Neural cell (in vitro differentiated cells): ENCODE measurements at regions not wholly inside any gene's neighbourhood (a gene's known extent, or its start where the extent isn't known, plus 50 kb on each side); places are given as distances from the start of the nearest gene placed in this dataset.

ENCODE experiments used
- H2AFZ ChIP-seq: fragments of 200-600, 300-800 bp; sonication (generic), shearing (Covaris generic); 2 replicates; pipeline ENCODE4 v1.6.0; 2014; ENCODE audit warnings: low read depth, mild to moderate bottlenecking, antibody characterized with exemption, low read length, moderate library complexity
- H3F3A ChIP-seq: fragments of 200-600 bp; shearing (Covaris generic); 2 replicates; pipeline ENCODE4 v1.6.1; 2016; ENCODE audit warnings: mild to moderate bottlenecking, moderate library complexity, mixed read lengths, antibody characterized with exemption, low read length; ENCODE audit not compliant: insufficient read depth, poor library complexity, severe bottlenecking
- H3K27ac ChIP-seq: fragments of 200-600, 300-800 bp; sonication (generic), shearing (Covaris generic); 2 replicates; pipeline ENCODE4 v1.5.1; 2014; ENCODE audit warnings: mild to moderate bottlenecking, low read length, moderate library complexity
- H3K27me3 ChIP-seq: fragments of 300-800, 200-600 bp; sonication (generic), shearing (Covaris generic); 2 replicates; pipeline ENCODE4 v1.6.0; 2014; ENCODE audit warnings: mild to moderate bottlenecking, low read depth, low read length, moderate library complexity; ENCODE audit not compliant: insufficient read depth
- H3K36me3 ChIP-seq: fragments of 300-800, 200-600 bp; sonication (generic), shearing (Covaris generic); 2 replicates; pipeline ENCODE4 v1.5.1; 2014; ENCODE audit warnings: mild to moderate bottlenecking, antibody characterized with exemption, low read length, moderate library complexity; ENCODE audit not compliant: insufficient read depth
- H3K4me2 ChIP-seq: fragments of 300-800, 200-600 bp; sonication (generic), shearing (Covaris generic); 2 replicates; pipeline ENCODE4 v1.6.0; 2014; ENCODE audit warnings: mild to moderate bottlenecking, low read length
- H3K4me3 ChIP-seq: fragments of 300-800, 200-600 bp; sonication (generic), shearing (Covaris generic); 2 replicates; pipeline ENCODE4 v1.5.1; 2014; ENCODE audit warnings: mild to moderate bottlenecking, low read length, moderate library complexity
- H3K79me2 ChIP-seq: fragments of 200-600 bp; shearing (Covaris generic); replicated peaks from 2 replicates; pipeline ENCODE4 v1.6.0; 2014; ENCODE audit warnings: mild to moderate bottlenecking, low read length, moderate library complexity; ENCODE audit not compliant: insufficient read depth
- H3K9ac ChIP-seq: fragments of 300-800, 200-600 bp; sonication (generic), shearing (Covaris generic); 2 replicates; pipeline ENCODE4 v1.6.1; 2016; ENCODE audit warnings: mild to moderate bottlenecking, low read length, mixed read lengths
- H3K9me2 ChIP-seq: fragments of 200-600 bp; shearing (Covaris generic); 2 replicates; pipeline ENCODE4 v1.6.1; 2016; ENCODE audit warnings: mild to moderate bottlenecking, low read length, mixed read lengths; ENCODE audit not compliant: insufficient read depth
- H3K9me3 ChIP-seq: fragments of 200-600, 300-800 bp; sonication (generic), shearing (Covaris generic); 2 replicates; pipeline ENCODE4 v1.6.1; 2016; ENCODE audit warnings: mild to moderate bottlenecking, mixed run types, low read length, moderate library complexity, mixed read lengths
- H4K20me1 ChIP-seq: fragments of 200-600 bp; shearing (Covaris generic); 2 replicates; pipeline ENCODE4 v1.6.1; 2016; ENCODE audit warnings: mild to moderate bottlenecking, mixed run types; ENCODE audit not compliant: insufficient read depth
- EP300 ChIP-seq: fragments of 450-650 bp; conservative IDR thresholded peaks from 2 replicates; pipeline ENCODE4 v1.6.1; 2014; ENCODE audit warnings: antibody characterized with exemption, mild to moderate bottlenecking, moderate library complexity; ENCODE audit not compliant: poor library complexity, severe bottlenecking
- EZH2 ChIP-seq: fragments of 200-600, 300-800 bp; shearing (Covaris generic), sonication (generic); IDR thresholded peaks from 2 replicates; pipeline ENCODE4 v1.6.1; 2014; ENCODE audit warnings: antibody characterized with exemption, low read length, borderline replicate concordance, mild to moderate bottlenecking; ENCODE audit not compliant: insufficient read depth, poor library complexity, severe bottlenecking
- MXI1 ChIP-seq: fragments of 450-650 bp; conservative IDR thresholded peaks from 2 replicates; pipeline ENCODE4 v1.6.1; 2014; ENCODE audit warnings: antibody characterized with exemption, mild to moderate bottlenecking; ENCODE audit not compliant: poor library complexity, severe bottlenecking
- POLR2AphosphoS5 ChIP-seq: IDR thresholded peaks from 2 replicates; pipeline ENCODE4 v1.6.1; 2012
- RAD21 ChIP-seq: fragments of 450-650 bp; conservative IDR thresholded peaks from 2 replicates; pipeline ENCODE4 v1.6.1; 2014; ENCODE audit warnings: antibody characterized with exemption, mild to moderate bottlenecking, moderate library complexity
- SMC3 ChIP-seq: fragments of 450-650 bp; conservative IDR thresholded peaks from 2 replicates; pipeline ENCODE4 v1.6.1; 2014; ENCODE audit warnings: antibody characterized with exemption, mild to moderate bottlenecking, moderate library complexity; ENCODE audit not compliant: poor library complexity
- TAF1 ChIP-seq: IDR thresholded peaks from 2 replicates; pipeline ENCODE4 v1.6.1; 2012; ENCODE audit warnings: low read depth
- TF ChIP-seq, protein P1 (sequence below): IDR thresholded peaks from 2 replicates; pipeline ENCODE4 v1.6.1; 2012; ENCODE audit warnings: borderline replicate concordance
- TF ChIP-seq, protein P2 (sequence below): fragments of 450-650 bp; IDR thresholded peaks from 2 replicates; pipeline ENCODE4 v1.5.1; 2014; ENCODE audit warnings: antibody characterized with exemption, mild to moderate bottlenecking, moderate library complexity; ENCODE audit not compliant: poor library complexity, severe bottlenecking

DNA sequence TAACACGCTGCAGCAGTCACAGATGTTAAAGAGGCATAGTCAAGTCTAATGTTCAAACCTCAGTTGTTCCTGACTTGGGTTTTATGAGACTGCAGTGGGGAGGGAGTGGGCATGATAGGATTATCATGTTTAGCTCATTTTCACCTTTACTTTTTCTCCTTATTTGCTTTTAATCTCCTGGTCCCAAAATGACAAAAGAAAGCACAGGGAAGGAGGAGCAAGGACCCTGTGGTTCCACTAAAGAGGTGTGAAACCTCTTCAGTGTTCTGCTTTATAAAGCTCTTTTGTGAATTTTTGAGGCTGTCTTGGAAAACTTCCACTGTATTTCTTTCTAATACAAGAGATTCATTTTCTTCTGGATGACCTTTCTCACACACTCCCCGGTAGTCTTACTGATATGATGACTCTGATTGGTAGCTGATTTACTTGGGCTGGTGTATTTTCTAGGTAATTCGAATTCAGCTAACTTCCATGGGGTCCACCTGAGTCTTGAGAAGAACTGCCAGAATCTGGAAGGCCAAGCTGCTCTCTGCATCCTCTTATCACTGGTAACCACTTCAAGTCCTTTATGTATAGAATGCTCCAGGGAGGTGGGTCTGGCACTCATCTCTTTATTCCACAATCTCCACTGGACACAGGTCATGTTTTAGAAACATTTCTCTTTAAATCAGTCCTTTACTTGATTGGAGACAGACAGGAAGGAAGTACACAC lies 1364.4 kb upstream of the CDH9 start:
- Histone ChIP-seq H4K20me1 (no peaks in the 10 kb centered on the region), H3K9me2 (no peaks in the 10 kb centered on the region), H2AFZ (no peak overlapping the region), H3K79me2 (no peaks in the 10 kb centered on the region), H3K27ac (no peak overlapping the region), H3F3A (no peaks in the 10 kb centered on the region), H3K9ac (no peak overlapping the region), H3K27me3 (no peaks in the 10 kb centered on the region), H3K9me3 (no peaks in the 10 kb centered on the region), H3K4me3 (no peak overlapping the region), H3K36me3 (no peaks in the 10 kb centered on the region), H3K4me2 (no peak overlapping the region)
- TF ChIP-seq EZH2 (no peak), EP300 (no peak)

DNA sequence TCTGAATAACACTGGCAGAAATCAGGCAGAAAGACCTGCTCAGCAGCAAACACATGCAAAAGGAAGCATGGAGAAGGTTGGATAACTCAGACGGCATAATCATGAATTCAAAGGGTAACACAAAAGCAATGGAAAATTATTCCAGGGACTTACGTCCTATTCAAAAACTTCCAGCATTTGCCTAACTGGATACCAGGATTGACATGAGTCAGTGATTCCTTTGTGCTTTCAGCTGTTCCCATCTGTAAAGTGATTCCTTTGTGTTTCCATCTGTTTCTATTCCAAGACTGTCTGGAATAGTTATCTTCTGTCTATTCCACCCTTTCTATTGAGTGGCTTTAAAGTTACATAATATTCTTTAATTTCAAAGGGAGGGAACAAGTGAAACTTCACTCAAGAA lies 1361.7 kb upstream of the CDH9 start:
- TF ChIP-seq, protein P1, sequence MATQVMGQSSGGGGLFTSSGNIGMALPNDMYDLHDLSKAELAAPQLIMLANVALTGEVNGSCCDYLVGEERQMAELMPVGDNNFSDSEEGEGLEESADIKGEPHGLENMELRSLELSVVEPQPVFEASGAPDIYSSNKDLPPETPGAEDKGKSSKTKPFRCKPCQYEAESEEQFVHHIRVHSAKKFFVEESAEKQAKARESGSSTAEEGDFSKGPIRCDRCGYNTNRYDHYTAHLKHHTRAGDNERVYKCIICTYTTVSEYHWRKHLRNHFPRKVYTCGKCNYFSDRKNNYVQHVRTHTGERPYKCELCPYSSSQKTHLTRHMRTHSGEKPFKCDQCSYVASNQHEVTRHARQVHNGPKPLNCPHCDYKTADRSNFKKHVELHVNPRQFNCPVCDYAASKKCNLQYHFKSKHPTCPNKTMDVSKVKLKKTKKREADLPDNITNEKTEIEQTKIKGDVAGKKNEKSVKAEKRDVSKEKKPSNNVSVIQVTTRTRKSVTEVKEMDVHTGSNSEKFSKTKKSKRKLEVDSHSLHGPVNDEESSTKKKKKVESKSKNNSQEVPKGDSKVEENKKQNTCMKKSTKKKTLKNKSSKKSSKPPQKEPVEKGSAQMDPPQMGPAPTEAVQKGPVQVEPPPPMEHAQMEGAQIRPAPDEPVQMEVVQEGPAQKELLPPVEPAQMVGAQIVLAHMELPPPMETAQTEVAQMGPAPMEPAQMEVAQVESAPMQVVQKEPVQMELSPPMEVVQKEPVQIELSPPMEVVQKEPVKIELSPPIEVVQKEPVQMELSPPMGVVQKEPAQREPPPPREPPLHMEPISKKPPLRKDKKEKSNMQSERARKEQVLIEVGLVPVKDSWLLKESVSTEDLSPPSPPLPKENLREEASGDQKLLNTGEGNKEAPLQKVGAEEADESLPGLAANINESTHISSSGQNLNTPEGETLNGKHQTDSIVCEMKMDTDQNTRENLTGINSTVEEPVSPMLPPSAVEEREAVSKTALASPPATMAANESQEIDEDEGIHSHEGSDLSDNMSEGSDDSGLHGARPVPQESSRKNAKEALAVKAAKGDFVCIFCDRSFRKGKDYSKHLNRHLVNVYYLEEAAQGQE = no peak
- TF ChIP-seq, protein P2, sequence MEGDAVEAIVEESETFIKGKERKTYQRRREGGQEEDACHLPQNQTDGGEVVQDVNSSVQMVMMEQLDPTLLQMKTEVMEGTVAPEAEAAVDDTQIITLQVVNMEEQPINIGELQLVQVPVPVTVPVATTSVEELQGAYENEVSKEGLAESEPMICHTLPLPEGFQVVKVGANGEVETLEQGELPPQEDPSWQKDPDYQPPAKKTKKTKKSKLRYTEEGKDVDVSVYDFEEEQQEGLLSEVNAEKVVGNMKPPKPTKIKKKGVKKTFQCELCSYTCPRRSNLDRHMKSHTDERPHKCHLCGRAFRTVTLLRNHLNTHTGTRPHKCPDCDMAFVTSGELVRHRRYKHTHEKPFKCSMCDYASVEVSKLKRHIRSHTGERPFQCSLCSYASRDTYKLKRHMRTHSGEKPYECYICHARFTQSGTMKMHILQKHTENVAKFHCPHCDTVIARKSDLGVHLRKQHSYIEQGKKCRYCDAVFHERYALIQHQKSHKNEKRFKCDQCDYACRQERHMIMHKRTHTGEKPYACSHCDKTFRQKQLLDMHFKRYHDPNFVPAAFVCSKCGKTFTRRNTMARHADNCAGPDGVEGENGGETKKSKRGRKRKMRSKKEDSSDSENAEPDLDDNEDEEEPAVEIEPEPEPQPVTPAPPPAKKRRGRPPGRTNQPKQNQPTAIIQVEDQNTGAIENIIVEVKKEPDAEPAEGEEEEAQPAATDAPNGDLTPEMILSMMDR = no peak
- TF ChIP-seq EZH2 (no peak), MXI1 (no peak), SMC3 (no peak), RAD21 (no peak), TAF1 (no peak), EP300 (no peak), POLR2AphosphoS5 (no peak)
- Histone ChIP-seq H3K27ac (no peak overlapping the region), H2AFZ (no peak overlapping the region), H4K20me1 (no peaks in the 10 kb centered on the region), H3K4me2 (no peak overlapping the region), H3K9me3 (no peaks in the 10 kb centered on the region), H3K9me2 (no peaks in the 10 kb centered on the region), H3K9ac (no peak overlapping the region), H3K4me3 (no peak overlapping the region), H3K79me2 (no peaks in the 10 kb centered on the region), H3K27me3 (no peaks in the 10 kb centered on the region), H3K36me3 (no peaks in the 10 kb centered on the region), H3F3A (no peaks in the 10 kb centered on the region)
